GM12878 (cell line): ENCODE measurements at regions not wholly inside any gene's neighbourhood (a gene's known extent, or its start where the extent isn't known, plus 50 kb on each side); places are given as distances from the start of the nearest gene placed in this dataset.

ENCODE experiments used
- CHD2 ChIP-seq: IDR thresholded peaks from 2 replicates; pipeline ENCODE4 v1.6.1; 2011; ENCODE audit warnings: low read depth, low read length, improper control_type of control experiment, borderline replicate concordance
- TF ChIP-seq, protein P1 (sequence below), 3 experiments: IDR thresholded peaks in 2 of 3; conservative IDR thresholded peaks in 1 of 3; 2 replicates each; pipeline ENCODE4 v1.5.1; 2011; ENCODE audit warnings: low read depth in 3 of 3, low read length in 3 of 3, mild to moderate bottlenecking in 3 of 3, control low read depth in 2 of 3, moderate library complexity in 2 of 3, inconsistent platforms in 1 of 3, mixed read lengths in 1 of 3; ENCODE audit not compliant: control insufficient read depth in 2 of 3, insufficient read depth in 1 of 3; ENCODE audit errors: extremely low read depth in 1 of 3

DNA sequence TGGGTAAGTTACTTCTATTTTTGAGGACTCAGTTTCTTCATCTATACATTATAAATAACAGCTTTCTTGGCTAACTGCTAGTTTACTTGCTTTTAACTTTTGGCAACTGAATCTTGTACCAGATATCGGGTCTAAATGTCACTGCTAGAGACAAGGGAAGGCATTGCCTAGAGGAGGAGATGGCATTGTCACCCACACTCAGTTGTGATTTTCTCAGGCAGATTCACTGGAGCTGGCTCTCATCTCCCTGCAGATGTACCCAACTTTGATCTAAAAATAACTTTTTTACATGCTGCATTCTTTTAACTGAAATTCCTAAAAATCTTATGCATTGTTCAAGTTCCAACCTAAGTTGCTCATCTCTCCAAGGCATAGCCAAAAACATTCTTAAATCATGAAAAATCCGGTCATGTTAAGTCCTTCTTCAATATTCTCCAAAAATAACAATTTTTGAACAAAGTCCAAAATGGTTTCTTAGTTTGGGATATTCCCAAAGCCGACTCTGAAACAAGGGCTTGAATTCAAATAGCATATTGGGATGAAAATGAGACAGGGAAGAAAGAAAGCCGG lies 469.0 kb upstream of the BOD1L1 start:
- TF ChIP-seq CHD2 = no peak
- TF ChIP-seq, protein P1, sequence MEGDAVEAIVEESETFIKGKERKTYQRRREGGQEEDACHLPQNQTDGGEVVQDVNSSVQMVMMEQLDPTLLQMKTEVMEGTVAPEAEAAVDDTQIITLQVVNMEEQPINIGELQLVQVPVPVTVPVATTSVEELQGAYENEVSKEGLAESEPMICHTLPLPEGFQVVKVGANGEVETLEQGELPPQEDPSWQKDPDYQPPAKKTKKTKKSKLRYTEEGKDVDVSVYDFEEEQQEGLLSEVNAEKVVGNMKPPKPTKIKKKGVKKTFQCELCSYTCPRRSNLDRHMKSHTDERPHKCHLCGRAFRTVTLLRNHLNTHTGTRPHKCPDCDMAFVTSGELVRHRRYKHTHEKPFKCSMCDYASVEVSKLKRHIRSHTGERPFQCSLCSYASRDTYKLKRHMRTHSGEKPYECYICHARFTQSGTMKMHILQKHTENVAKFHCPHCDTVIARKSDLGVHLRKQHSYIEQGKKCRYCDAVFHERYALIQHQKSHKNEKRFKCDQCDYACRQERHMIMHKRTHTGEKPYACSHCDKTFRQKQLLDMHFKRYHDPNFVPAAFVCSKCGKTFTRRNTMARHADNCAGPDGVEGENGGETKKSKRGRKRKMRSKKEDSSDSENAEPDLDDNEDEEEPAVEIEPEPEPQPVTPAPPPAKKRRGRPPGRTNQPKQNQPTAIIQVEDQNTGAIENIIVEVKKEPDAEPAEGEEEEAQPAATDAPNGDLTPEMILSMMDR (IDR thresholded peaks at IDR 0.05 in 2 of 3, conservative IDR thresholded peaks at IDR 0.05 in 1 of 3; ENCODE audit: control insufficient read depth in 2 of 3, extremely low read depth in 1 of 3, insufficient read depth in 1 of 3, low read depth in 3 of 3, low read length in 3 of 3) = no peak
